IMR-90 (cell line): ENCODE measurements at regions not wholly inside any gene's neighbourhood (a gene's known extent, or its start where the extent isn't known, plus 50 kb on each side); places are given as distances from the start of the nearest gene placed in this dataset.

Experiments
- ATAC-seq: fragments of 200-7000 bp; cut with Tn5 transposase; 2 replicates; pipeline ENCODE4 v1.9.1; 2020; ENCODE audit warnings: low read depth, mild to moderate bottlenecking, moderate library complexity
- BruUV-seq: library from RNA; stranded (reverse); fragments of 400-500 nt; replicated peaks from 2 replicates; lab custom pipeline; 2021; lab: Mats Ljungman, UMichigan
- CTCF ChIA-PET: fragments of 300-600 bp; formaldehyde crosslinking; extraction: SDS; loops from one replicate; lab custom pipeline; 2021; ENCODE audit warnings: antibody characterized with exemption; lab: Yijun Ruan, JAX
- POLR2A ChIA-PET: fragments of 300-600 bp; sonication (Branson Sonifier 250); formaldehyde crosslinking; loops from one replicate; lab custom pipeline; 2022; ENCODE audit warnings: antibody characterized with exemption; ENCODE audit not compliant: unreplicated experiment; lab: Charles Lee
- DNase-seq: peaks from one replicate; pipeline ENCODE4 v3.0.0; 2013
- H2AFZ ChIP-seq: replicated peaks from 2 replicates; pipeline ENCODE3; 2013; ENCODE audit warnings: low read length, mild to moderate bottlenecking; ENCODE audit not compliant: poor library complexity
- H2AK5ac ChIP-seq: 2 replicates; pipeline ENCODE4 v1.6.1; 2013; ENCODE audit warnings: low read depth, low read length, inconsistent platforms
- H2AK9ac ChIP-seq: replicated peaks from 2 replicates; pipeline ENCODE3; 2013; ENCODE audit warnings: mild to moderate bottlenecking, low read depth, low read length, moderate library complexity; ENCODE audit not compliant: poor library complexity
- H2BK120ac ChIP-seq: 2 replicates; pipeline ENCODE4 v1.6.1; 2013; ENCODE audit warnings: low read depth, low read length, inconsistent platforms
- H2BK15ac ChIP-seq: 3 replicates; pipeline ENCODE4 v1.6.1; 2013; ENCODE audit warnings: low read depth, low read length, inconsistent platforms
- H2BK20ac ChIP-seq: 2 replicates; pipeline ENCODE4 v1.6.1; 2013; ENCODE audit warnings: low read depth, mild to moderate bottlenecking, inconsistent platforms, low read length, moderate library complexity
- H2BK5ac ChIP-seq: 2 replicates; pipeline ENCODE4 v1.6.1; 2013; ENCODE audit warnings: mild to moderate bottlenecking, low read depth, low read length, inconsistent platforms; ENCODE audit not compliant: poor library complexity, severe bottlenecking
- H3K14ac ChIP-seq: replicated peaks from 2 replicates; pipeline ENCODE4 v1.6.1; 2013; ENCODE audit warnings: low read depth, low read length, inconsistent platforms
- H3K18ac ChIP-seq: 2 replicates; pipeline ENCODE4 v1.6.1; 2013; ENCODE audit warnings: low read depth, low read length, control low read depth
- H3K23ac ChIP-seq: 2 replicates; pipeline ENCODE4 v1.6.1; 2013; ENCODE audit warnings: low read depth, low read length, inconsistent platforms
- H3K27ac ChIP-seq: 2 replicates; pipeline ENCODE4 v1.5.1; 2013; ENCODE audit warnings: mild to moderate bottlenecking, control low read depth, low read length; ENCODE audit not compliant: insufficient read depth
- H3K27me3 ChIP-seq: 2 replicates; pipeline ENCODE4 v1.6.1; 2013; ENCODE audit warnings: low read length; ENCODE audit not compliant: control insufficient read depth, insufficient read depth
- H3K36me3 ChIP-seq: 2 replicates; pipeline ENCODE4 v1.6.1; 2013; ENCODE audit warnings: low read length, mixed read lengths; ENCODE audit not compliant: control insufficient read depth, insufficient read depth
- H3K4ac ChIP-seq: 2 replicates; pipeline ENCODE4 v1.6.1; 2013; ENCODE audit warnings: low read depth, low read length, inconsistent platforms
- H3K4me1 ChIP-seq: 2 replicates; pipeline ENCODE4 v1.6.1; 2013; ENCODE audit warnings: low read length, mixed read lengths; ENCODE audit not compliant: control insufficient read depth, insufficient read depth
- H3K4me2 ChIP-seq: 2 replicates; pipeline ENCODE4 v1.6.1; 2013; ENCODE audit warnings: low read depth, mild to moderate bottlenecking, control low read depth, low read length, moderate library complexity
- H3K4me3 ChIP-seq: 2 replicates; pipeline ENCODE4 v1.5.1; 2013; ENCODE audit warnings: low read depth, mild to moderate bottlenecking, control low read depth, low read length, moderate library complexity; ENCODE audit not compliant: insufficient read depth
- H3K56ac ChIP-seq: 2 replicates; pipeline ENCODE4 v1.6.1; 2013; ENCODE audit warnings: low read length, inconsistent platforms; ENCODE audit not compliant: insufficient read depth; ENCODE audit errors: extremely low read depth
- H3K79me1 ChIP-seq, 2 experiments: 2 replicates each; pipeline ENCODE4 v1.6.1; 2013; ENCODE audit warnings: low read length in 2 of 2, inconsistent platforms in 1 of 2, low read depth in 1 of 2
- H3K9ac ChIP-seq: 2 replicates; pipeline ENCODE4 v1.6.1; 2013; ENCODE audit warnings: low read depth, low read length, control low read depth
- H3K9me1 ChIP-seq: 2 replicates; pipeline ENCODE4 v1.6.1; 2013; ENCODE audit warnings: low read length, inconsistent platforms; ENCODE audit not compliant: insufficient read depth
- H3K9me3 ChIP-seq: 2 replicates; pipeline ENCODE4 v1.6.1; 2013; ENCODE audit warnings: low read length; ENCODE audit not compliant: control insufficient read depth, insufficient read depth
- H4K20me1 ChIP-seq: 2 replicates; pipeline ENCODE4 v1.6.1; 2013; ENCODE audit warnings: low read length, inconsistent platforms; ENCODE audit not compliant: insufficient read depth
- H4K5ac ChIP-seq: 2 replicates; pipeline ENCODE4 v1.6.1; 2013; ENCODE audit warnings: mild to moderate bottlenecking, low read depth, low read length, control low read depth
- H4K8ac ChIP-seq, 2 experiments: 2 replicates each; pipeline ENCODE4 v1.6.1; 2013; ENCODE audit warnings: low read depth in 2 of 2, low read length in 2 of 2, control low read depth in 1 of 2, inconsistent platforms in 1 of 2
- H4K91ac ChIP-seq: 2 replicates; pipeline ENCODE4 v1.6.1; 2013; ENCODE audit warnings: low read depth, low read length, inconsistent platforms; ENCODE audit not compliant: insufficient read depth
- BHLHE40 ChIP-seq: fragments of 150-350 bp; IDR thresholded peaks from 2 replicates; pipeline ENCODE4 v1.6.1; 2016; ENCODE audit warnings: mild to moderate bottlenecking, low read depth, low read length
- CEBPB ChIP-seq: IDR thresholded peaks from 2 replicates; pipeline ENCODE4 v1.6.1; 2012; ENCODE audit warnings: low read depth, low read length, improper control_type of control experiment
- CHD1 ChIP-seq: IDR thresholded peaks from 2 replicates; pipeline ENCODE4 v1.6.1; 2012; ENCODE audit warnings: low read depth, low read length, improper control_type of control experiment
- CTCF ChIP-seq: conservative IDR thresholded peaks from 2 replicates; pipeline ENCODE4 v1.5.1; 2012; ENCODE audit warnings: mild to moderate bottlenecking, low read depth, low read length, improper control_type of control experiment
- ELK1 ChIP-seq: fragments of 150-350 bp; IDR thresholded peaks from 2 replicates; pipeline ENCODE4 v1.6.1; 2016; ENCODE audit warnings: low read depth, mild to moderate bottlenecking, low read length, moderate library complexity, borderline replicate concordance
- FOS ChIP-seq: fragments of 150-350 bp; IDR thresholded peaks from 2 replicates; pipeline ENCODE4 v1.6.1; 2016; ENCODE audit warnings: low read depth, low read length
- MAFK ChIP-seq: IDR thresholded peaks from 2 replicates; pipeline ENCODE4 v1.6.1; 2012; ENCODE audit warnings: low read depth, low read length, improper control_type of control experiment
- MAZ ChIP-seq: IDR thresholded peaks from 2 replicates; pipeline ENCODE4 v1.6.1; 2012; ENCODE audit warnings: low read depth, mild to moderate bottlenecking, low read length, improper control_type of control experiment, moderate library complexity, borderline replicate concordance
- MXI1 ChIP-seq: IDR thresholded peaks from 2 replicates; pipeline ENCODE4 v1.6.1; 2012; ENCODE audit warnings: low read depth, mild to moderate bottlenecking, low read length, moderate library complexity, borderline replicate concordance
- NFE2L2 ChIP-seq: fragments of 150-350 bp; IDR thresholded peaks from 2 replicates; pipeline ENCODE4 v1.6.1; 2016; ENCODE audit warnings: low read depth, mild to moderate bottlenecking, low read length
- POLR2A ChIP-seq: IDR thresholded peaks from 2 replicates; pipeline ENCODE4 v1.6.1; 2012; ENCODE audit warnings: mild to moderate bottlenecking, low read depth, low read length
- RAD21 ChIP-seq: IDR thresholded peaks from 2 replicates; pipeline ENCODE4 v1.6.1; 2012; ENCODE audit warnings: low read length, improper control_type of control experiment
- RCOR1 ChIP-seq: IDR thresholded peaks from 2 replicates; pipeline ENCODE4 v1.6.1; 2012; ENCODE audit warnings: mild to moderate bottlenecking, low read length, improper control_type of control experiment; ENCODE audit not compliant: insufficient replicate concordance
- RFX5 ChIP-seq: IDR thresholded peaks from 2 replicates; pipeline ENCODE4 v1.8.0; 2012; ENCODE audit warnings: low read depth, mild to moderate bottlenecking, low read length, moderate library complexity
- SMC3 ChIP-seq: fragments of 150-350 bp; IDR thresholded peaks from 2 replicates; pipeline ENCODE4 v1.6.1; 2016; ENCODE audit warnings: low read depth, mild to moderate bottlenecking, antibody characterized with exemption, low read length, moderate library complexity
- USF2 ChIP-seq: fragments of 150-350 bp; IDR thresholded peaks from 2 replicates; pipeline ENCODE4 v1.6.1; 2017; ENCODE audit warnings: mild to moderate bottlenecking, antibody characterized with exemption, low read length, low read depth
- dilution Hi-C: fragments of 300-500 bp; cut with HindIII; formaldehyde crosslinking; loops from one replicate; pipeline ENCODE4 v1.14.3; 2018; ENCODE audit warnings: low sequenced_read_pairs; ENCODE audit not compliant: unreplicated experiment
- in situ Hi-C: fragments of 300-500 bp; cut with MboI; formaldehyde crosslinking; loops from 3 replicates; pipeline ENCODE4 v1.14.3; 2019; ENCODE audit warnings: low sequenced_read_pairs, inconsistent platforms, mixed read lengths
- intact Hi-C: fragments of 100-400 bp; cut with micrococcal nuclease; formaldehyde crosslinking; loops from 2 replicates; pipeline ENCODE4 v1.10.0; 2022

GRCh38 chr16:60061396-60061795 lies 1327.3 kb upstream of the GOT2 start:
- H3K4me2 ChIP-seq: no peak overlapping the region
- ATAC-seq: no peak

More at GRCh38 chr16:60061396-60061795, 1327.3 kb upstream of the GOT2 start:
- Histone ChIP-seq H3K27me3 (no peaks in the 10 kb centered on the region), H4K8ac (no peak overlapping the region), H2BK20ac (no peak overlapping the region), H3K9ac (no peak overlapping the region), H3K23ac (no peak overlapping the region), H2AK5ac (no peak overlapping the region), H4K5ac (no peak overlapping the region), H4K91ac (no peak overlapping the region), H3K4ac (no peak overlapping the region), H3K14ac (no peak overlapping the region), H2BK15ac (no peak overlapping the region), H3K27ac (no peak overlapping the region), H2BK5ac (no peak overlapping the region), H2AFZ (no peak overlapping the region), H3K79me1 (no peaks in the 10 kb centered on the region), H3K18ac (no peak overlapping the region), H2BK120ac (no peak overlapping the region), H3K4me1 (no peaks in the 10 kb centered on the region), H3K9me3 (peaks cover 2% of the 10 kb centered on the region; the same call in 1 of the 2 replicates), H3K56ac (no peak overlapping the region), H3K9me1 (no peaks in the 10 kb centered on the region), H3K4me3 (no peak overlapping the region), H3K36me3 (no peaks in the 10 kb centered on the region), H2AK9ac (no peak overlapping the region), H4K20me1 (no peaks in the 10 kb centered on the region)
- no peak for DNase-seq
- in situ Hi-C loops (no loop called here), intact Hi-C loops (no loop called here), dilution Hi-C loops (no loop called here)
- TF ChIP-seq CHD1 (no peak), FOS (no peak), MAFK (no peak), NFE2L2 (no peak), POLR2A (no peak), SMC3 (no peak), CTCF (no peak), USF2 (no peak), CEBPB (no peak), MXI1 (no peak), RCOR1 (no peak), RAD21 (no peak), BHLHE40 (no peak), MAZ (no peak), ELK1 (no peak), RFX5 (no peak)
- POLR2A ChIA-PET: no interaction called here
- CTCF ChIA-PET: no interaction called here
- no TSS peak for BruUV-seq
